GOT3 (cell line): ENCODE measurements at regions not wholly inside any gene's neighbourhood (a gene's known extent, or its start where the extent isn't known, plus 50 kb on each side); places are given as distances from the start of the nearest gene placed in this dataset.

Experiments used
- DNase-seq: peaks from one replicate; lab custom pipeline; 2025; ENCODE audit warnings: mixed read lengths; lab: John Stamatoyannopoulos, UW

- no peak for DNase-seq
Observed at GRCh38 chr7:41524876-41525275, 178.0 kb downstream of the INHBA start.

GRCh38 chr7:41520445-41520844, 182.4 kb downstream of the INHBA start:
- no peak for DNase-seq

GRCh38 chr7:41517771-41518170, 185.1 kb downstream of the INHBA start:
- DNase-seq, result no peak

GRCh38 chr7:41508755-41509154, 194.1 kb downstream of the INHBA start:
- no peak for DNase-seq

GRCh38 chr7:41507686-41508268, 195.1 kb downstream of the INHBA start:
- DNase-seq, result no peak

GRCh38 chr7:41504214-41504980, 198.5 kb downstream of the INHBA start:
- no peak for DNase-seq

GRCh38 chr7:41503438-41503837, 199.5 kb downstream of the INHBA start:
- no peak for DNase-seq

GRCh38 chr7:41501466-41501865, 201.4 kb downstream of the INHBA start:
- no peak for DNase-seq

- no peak for DNase-seq
Observed at GRCh38 chr7:41501006-41501405, 201.9 kb downstream of the INHBA start.

- no peak for DNase-seq
Observed at GRCh38 chr7:41492603-41493002, 210.3 kb downstream of the INHBA start.

GRCh38 chr7:41491883-41492471, 210.9 kb downstream of the INHBA start:
- DNase-seq, result no peak

GRCh38 chr7:41491308-41491707, 211.6 kb downstream of the INHBA start:
- no peak for DNase-seq

GRCh38 chr7:41489885-41490284, 213.0 kb downstream of the INHBA start:
- no peak for DNase-seq

GRCh38 chr7:41487229-41487940, 215.5 kb downstream of the INHBA start:
- no peak for DNase-seq

GRCh38 chr7:41481353-41481752, 221.5 kb downstream of the INHBA start:
- no peak for DNase-seq

- DNase-seq, result no peak
Observed at GRCh38 chr7:41478187-41478586, 224.7 kb downstream of the INHBA start.

- no peak for DNase-seq
Observed at GRCh38 chr7:41476460-41476803, 226.5 kb downstream of the INHBA start.

- no peak for DNase-seq
Observed at GRCh38 chr7:41475801-41476459, 227.0 kb downstream of the INHBA start.

- no peak for DNase-seq
Observed at GRCh38 chr7:41472427-41473125, 230.3 kb downstream of the INHBA start.

- DNase-seq, result no peak
Observed at GRCh38 chr7:41470081-41470480, 232.8 kb downstream of the INHBA start.

GRCh38 chr7:41467596-41467995, 235.3 kb downstream of the INHBA start:
- no peak for DNase-seq
